GM12892 (cell line): ENCODE measurements at regions not wholly inside any gene's neighbourhood (a gene's known extent, or its start where the extent isn't known, plus 50 kb on each side); places are given as distances from the start of the nearest gene placed in this dataset.

ENCODE experiments used
- POLR2A ChIP-seq: IDR thresholded peaks from 2 replicates; pipeline ENCODE4 v1.6.1; 2011; ENCODE audit warnings: low read depth, low read length, control low read depth
- POLR2AphosphoS5 ChIP-seq: IDR thresholded peaks from 2 replicates; pipeline ENCODE4 v1.6.1; 2011; ENCODE audit warnings: low read depth, low read length, control low read depth
- TAF1 ChIP-seq: IDR thresholded peaks from 2 replicates; pipeline ENCODE4 v1.6.1; 2011; ENCODE audit warnings: low read depth, mild to moderate bottlenecking, control low read depth, low read length, borderline replicate concordance

DNA sequence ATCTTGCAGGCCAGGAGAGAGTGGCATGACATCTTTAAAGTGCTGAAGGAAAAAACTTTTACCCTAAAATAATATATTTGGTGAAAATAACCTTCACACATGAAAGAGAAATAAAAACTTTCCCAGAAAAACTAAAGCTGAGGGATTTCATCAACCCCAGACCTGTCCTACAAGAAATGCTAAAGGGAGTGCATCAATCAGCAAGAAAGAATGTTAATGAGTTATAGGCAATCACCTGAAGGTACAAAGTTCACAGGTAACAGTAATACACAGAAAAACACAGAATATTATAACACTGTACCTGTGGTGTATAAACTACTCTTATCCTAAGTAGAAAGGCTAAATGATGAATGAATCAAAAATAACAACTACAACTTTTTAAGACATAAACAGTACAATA lies 249.2 kb upstream of the PKN2 start:
- TF ChIP-seq POLR2A (no peak), POLR2AphosphoS5 (no peak), TAF1 (no peak)
